ENCODE measurements at regions not wholly inside any gene's neighbourhood (a gene's known extent, or its start where the extent isn't known, plus 50 kb on each side); places are given as distances from the start of the nearest gene placed in this dataset.
A peak's percentile ranks its signal among the peaks of the same experiment; 100 is the strongest.

DNA sequence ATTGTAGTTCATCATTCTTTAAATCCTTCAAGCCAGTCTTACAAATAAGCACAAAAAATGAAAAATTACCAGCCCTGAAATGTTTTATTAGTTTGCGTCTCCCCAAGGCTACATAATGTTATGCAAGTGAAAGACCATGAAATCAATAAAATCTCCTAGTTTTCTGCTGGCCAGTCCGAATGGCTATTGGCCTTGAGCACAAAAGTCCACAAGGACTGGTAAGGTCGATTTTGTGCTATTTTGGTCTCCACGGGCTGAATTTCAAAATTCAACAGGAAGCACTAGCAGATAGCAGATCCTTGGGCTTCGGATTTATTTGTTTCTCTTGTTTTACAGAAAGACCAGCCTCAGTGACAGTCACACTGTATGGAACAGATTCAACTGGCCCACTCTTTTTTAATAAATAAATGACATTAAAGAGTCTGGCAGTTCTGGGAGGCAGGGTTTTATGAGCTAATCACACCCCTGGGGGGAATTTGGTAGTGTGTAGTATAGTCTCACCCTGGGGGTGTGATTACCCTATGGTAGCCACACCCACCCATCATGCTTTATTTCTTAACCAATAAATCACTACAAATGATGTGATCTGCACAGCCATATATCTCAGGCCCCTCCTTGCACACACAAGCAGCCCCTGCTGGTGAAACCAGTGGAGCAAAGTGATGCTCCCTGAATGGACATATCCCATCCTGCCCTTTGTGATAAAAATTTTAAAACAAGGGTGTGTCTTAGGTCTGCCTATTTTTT, 51.1 kb upstream of the TMEM33 start:
- peaks cover 54% of the 10 kb centered on the region for H3K27me3 ChIP-seq (replicated peaks; ENCODE audit: insufficient read depth)
- 46 to 49% methylated on average over 5 of the region's 5 CpGs for WGBS, 2 experiments (ENCODE audit: low coverage in 1 of 2, low lambda C conversion rate in 2 of 2, missing lambda C conversion rate in 2 of 2)
- H3K9ac ChIP-seq = no peak overlapping the region
- no peaks in the 10 kb centered on the region for H3K79me2 ChIP-seq (ENCODE audit: insufficient read depth)
- no peak overlapping the region for H2AFZ ChIP-seq
- no peak for DNase-seq
- in situ Hi-C loops (cut with MboI) = loop anchor here (10.0 kb wide), 2 partner anchors 189 to 599 kb away; no protein-coding TSS in a partner anchor
- no peaks in the 10 kb centered on the region for H4K20me1 ChIP-seq (ENCODE audit: insufficient read depth)
- TF ChIP-seq EZH2phosphoT487 (IDR thresholded peaks at IDR 0.05; ENCODE audit: insufficient read depth, low read depth) (no peak), EZH2 (IDR thresholded peaks at IDR 0.05; ENCODE audit: insufficient read depth, poor library complexity, severe bottlenecking) (no peak)
- no peaks in the 10 kb centered on the region for H3K9me2 ChIP-seq (ENCODE audit: insufficient read depth)
- no peak overlapping the region for H3K4me3 ChIP-seq
- no peak overlapping the region for H3K4me2 ChIP-seq (ENCODE audit: unreplicated experiment)
- no peaks in the 10 kb centered on the region for H3F3A ChIP-seq (ENCODE audit: insufficient read depth)
- H3K9me3 ChIP-seq (ENCODE audit: low read depth) = no peaks in the 10 kb centered on the region
- H3K4me1 ChIP-seq (ENCODE audit: insufficient read depth) = no peaks in the 10 kb centered on the region
- H3K27ac ChIP-seq = no peak overlapping the region
- H3K36me3 ChIP-seq (ENCODE audit: low read depth) = no peaks in the 10 kb centered on the region

- Histone ChIP-seq H3K4me2 (ENCODE audit: unreplicated experiment) (peak overlapping the region; percentile 78), H3K27me3 (replicated peaks; ENCODE audit: insufficient read depth) (peaks cover 67% of the 10 kb centered on the region), H3K4me3 (peak overlapping the region; percentile 57), H3K4me1 (ENCODE audit: insufficient read depth) (no peaks in the 10 kb centered on the region), H3K9me3 (ENCODE audit: low read depth) (no peaks in the 10 kb centered on the region), H4K20me1 (ENCODE audit: insufficient read depth) (no peaks in the 10 kb centered on the region), H3K79me2 (ENCODE audit: insufficient read depth) (no peaks in the 10 kb centered on the region), H3K9ac (no peak overlapping the region), H3K36me3 (ENCODE audit: low read depth) (no peaks in the 10 kb centered on the region), H3F3A (ENCODE audit: insufficient read depth) (no peaks in the 10 kb centered on the region), H3K27ac (no peak overlapping the region), H2AFZ (peak overlapping the region; percentile 53), H3K9me2 (ENCODE audit: insufficient read depth) (no peaks in the 10 kb centered on the region)
- 15 to 16% methylated on average over 34 of the region's 34 CpGs for WGBS, 2 experiments (ENCODE audit: low coverage in 1 of 2, low lambda C conversion rate in 2 of 2, missing lambda C conversion rate in 2 of 2)
- peak; percentile 59 for DNase-seq
- peak; percentile 97 for TF ChIP-seq EZH2 (IDR thresholded peaks at IDR 0.05; ENCODE audit: insufficient read depth, poor library complexity, severe bottlenecking)
- TF ChIP-seq EZH2phosphoT487 (IDR thresholded peaks at IDR 0.05; ENCODE audit: insufficient read depth, low read depth) = peak; percentile 95
- in situ Hi-C loops (cut with MboI) = loop anchor here (10.0 kb wide), 2 partner anchors 188 to 598 kb away; no protein-coding TSS in a partner anchor
These were observed 52.4 kb upstream of the TMEM33 start for GRCh38 chr4:41882625-41883347.

DNA sequence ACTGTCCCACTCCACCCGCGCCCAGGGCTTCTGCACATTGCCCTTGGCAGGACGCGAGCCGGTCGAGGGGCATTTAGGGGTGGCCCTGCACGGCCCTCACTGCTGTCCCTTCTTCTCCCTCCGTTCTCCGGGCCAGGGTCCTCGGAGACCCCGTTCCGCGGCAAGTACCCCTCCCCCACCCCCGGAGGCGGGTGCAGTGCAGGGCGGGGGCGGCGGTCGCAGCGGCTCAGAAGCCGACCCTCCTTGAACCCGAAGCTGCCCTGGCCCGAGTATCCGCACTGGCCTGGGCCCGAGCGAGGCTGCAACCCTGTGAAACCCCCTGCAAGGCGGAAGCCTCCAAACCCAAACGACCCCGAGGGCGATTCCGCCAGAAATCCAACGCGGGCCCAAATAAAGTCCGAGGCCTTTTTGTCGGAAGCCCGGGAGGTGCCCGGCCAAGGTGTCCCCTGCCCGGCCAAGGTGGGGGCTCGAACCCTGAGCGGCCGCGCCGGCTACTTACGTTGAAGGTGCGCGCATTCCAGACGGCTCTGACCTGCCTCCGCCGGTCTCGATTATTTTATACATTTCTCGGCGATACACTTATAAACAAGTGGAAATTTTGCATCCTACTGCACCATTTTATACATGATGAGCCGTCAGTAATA, 53.1 kb upstream of the TMEM33 start:
- peak; percentile 19 for DNase-seq
- H3F3A ChIP-seq (ENCODE audit: insufficient read depth) = no peaks in the 10 kb centered on the region
- WGBS, 2 experiments (ENCODE audit: low coverage in 1 of 2, low lambda C conversion rate in 2 of 2, missing lambda C conversion rate in 2 of 2) = 0 to 3% methylated on average over 45 to 50 of the region's 53 CpGs
- in situ Hi-C loops (cut with MboI) = loop anchor here (10.0 kb wide), 2 partner anchors 187 to 597 kb away; no protein-coding TSS in a partner anchor
- H3K4me3 ChIP-seq = peak overlapping the region; percentile 57
- peak overlapping the region; percentile 78 for H3K4me2 ChIP-seq (ENCODE audit: unreplicated experiment)
- H3K4me1 ChIP-seq (ENCODE audit: insufficient read depth) = no peaks in the 10 kb centered on the region
- H3K9me2 ChIP-seq (ENCODE audit: insufficient read depth) = no peaks in the 10 kb centered on the region
- H3K79me2 ChIP-seq (ENCODE audit: insufficient read depth) = no peaks in the 10 kb centered on the region
- peaks cover 74% of the 10 kb centered on the region for H3K27me3 ChIP-seq (replicated peaks; ENCODE audit: insufficient read depth)
- no peaks in the 10 kb centered on the region for H4K20me1 ChIP-seq (ENCODE audit: insufficient read depth)
- H3K9me3 ChIP-seq (ENCODE audit: low read depth) = no peaks in the 10 kb centered on the region
- peak overlapping the region; percentile 53 for H2AFZ ChIP-seq
- no peak overlapping the region for H3K9ac ChIP-seq
- H3K27ac ChIP-seq = no peak overlapping the region
- TF ChIP-seq EZH2phosphoT487 (IDR thresholded peaks at IDR 0.05; ENCODE audit: insufficient read depth, low read depth) (no peak), EZH2 (IDR thresholded peaks at IDR 0.05; ENCODE audit: insufficient read depth, poor library complexity, severe bottlenecking) (peak; percentile 100)
- H3K36me3 ChIP-seq (ENCODE audit: low read depth) = no peaks in the 10 kb centered on the region

Data from GM23248 (cell line).